ENCODE measurements at regions not wholly inside any gene's neighbourhood (a gene's known extent, or its start where the extent isn't known, plus 50 kb on each side); places are given as distances from the start of the nearest gene placed in this dataset.

GRCh38 chr12:13318231-13319015, 121.9 kb downstream of the EMP1 start:
- WGBS, result 77% methylated on average over 3 of the region's 3 CpGs
- H3K9me3 ChIP-seq, result peaks cover 6% of the 10 kb centered on the region
- no peak for DNase-seq (ENCODE audit: low spot score in 2 of 2)
- no peak overlapping the region for H3K4me3 ChIP-seq
- no peak for TF ChIP-seq CTCF (IDR thresholded peaks at IDR 0.05)
- TF ChIP-seq POLR2AphosphoS5 (IDR thresholded peaks at IDR 0.05), result no peak
- TF ChIP-seq EP300 (IDR thresholded peaks at IDR 0.05), result no peak
- TF ChIP-seq POLR2A (IDR thresholded peaks at IDR 0.05), result no peak
- H3K36me3 ChIP-seq, result no peaks in the 10 kb centered on the region
- H3K4me1 ChIP-seq, result no peaks in the 10 kb centered on the region
- no peak overlapping the region for H3K27ac ChIP-seq
- no peaks in the 10 kb centered on the region for H3K27me3 ChIP-seq

- no peak for DNase-seq (ENCODE audit: low spot score in 2 of 2)
- 58% methylated on average over 7 of the region's 7 CpGs for WGBS
- TF ChIP-seq POLR2AphosphoS5 (IDR thresholded peaks at IDR 0.05) (no peak), CTCF (IDR thresholded peaks at IDR 0.05) (no peak), EP300 (IDR thresholded peaks at IDR 0.05) (no peak)
- Histone ChIP-seq H3K9me3 (peaks cover 6% of the 10 kb centered on the region), H3K27me3 (no peaks in the 10 kb centered on the region), H3K4me1 (no peaks in the 10 kb centered on the region), H3K36me3 (no peaks in the 10 kb centered on the region), H3K4me3 (no peak overlapping the region), H3K27ac (no peak overlapping the region)
Measured at GRCh38 chr12:13316587-13317246, 120.2 kb downstream of the EMP1 start.

GRCh38 chr12:13313886-13314285, 117.4 kb downstream of the EMP1 start:
- Histone ChIP-seq H3K36me3 (no peaks in the 10 kb centered on the region), H3K27ac (no peak overlapping the region), H3K4me1 (no peaks in the 10 kb centered on the region), H3K4me3 (no peak overlapping the region), H3K9me3 (peaks cover 6% of the 10 kb centered on the region), H3K27me3 (no peaks in the 10 kb centered on the region)
- TF ChIP-seq EP300 (IDR thresholded peaks at IDR 0.05) (no peak), CTCF (IDR thresholded peaks at IDR 0.05) (no peak), POLR2AphosphoS5 (IDR thresholded peaks at IDR 0.05) (no peak), POLR2A (IDR thresholded peaks at IDR 0.05) (no peak)
- 86% methylated on average over 2 of the region's 2 CpGs for WGBS
- DNase-seq (ENCODE audit: low spot score in 2 of 2), result no peak

GRCh38 chr12:13311551-13311950, 115.0 kb downstream of the EMP1 start:
- Histone ChIP-seq H3K27me3 (no peaks in the 10 kb centered on the region), H3K9me3 (peaks cover 2% of the 10 kb centered on the region), H3K27ac (no peak overlapping the region), H3K4me1 (no peaks in the 10 kb centered on the region), H3K4me3 (no peak overlapping the region), H3K36me3 (no peaks in the 10 kb centered on the region)
- TF ChIP-seq POLR2A (IDR thresholded peaks at IDR 0.05) (no peak), CTCF (IDR thresholded peaks at IDR 0.05) (no peak), EP300 (IDR thresholded peaks at IDR 0.05) (no peak)
- WGBS, result 43% methylated on average over 4 of the region's 4 CpGs
- DNase-seq (ENCODE audit: low spot score in 2 of 2), result no peak

GRCh38 chr12:13307143-13307816, 110.8 kb downstream of the EMP1 start:
- Histone ChIP-seq H3K4me3 (no peak overlapping the region), H3K4me1 (no peaks in the 10 kb centered on the region), H3K27me3 (no peaks in the 10 kb centered on the region), H3K27ac (no peak overlapping the region), H3K36me3 (no peaks in the 10 kb centered on the region), H3K9me3 (no peaks in the 10 kb centered on the region)
- no peak for TF ChIP-seq POLR2AphosphoS5 (IDR thresholded peaks at IDR 0.05)
- TF ChIP-seq EP300 (IDR thresholded peaks at IDR 0.05), result no peak
- no peak for TF ChIP-seq CTCF (IDR thresholded peaks at IDR 0.05)
- TF ChIP-seq POLR2A (IDR thresholded peaks at IDR 0.05), result no peak
- no peak for DNase-seq (ENCODE audit: low spot score in 2 of 2)
- WGBS, result 69% methylated on average over 4 of the region's 4 CpGs
